H9 (cell line): ENCODE measurements at regions not wholly inside any gene's neighbourhood (a gene's known extent, or its start where the extent isn't known, plus 50 kb on each side); places are given as distances from the start of the nearest gene placed in this dataset.

Experiments
- DNase-seq: peaks from one replicate; pipeline ENCODE4 v3.0.0-alpha.2; 2017
- H2AFZ ChIP-seq: one replicate; pipeline ENCODE4 v1.6.1; 2013; ENCODE audit warnings: mild to moderate bottlenecking, low read length, control low read depth, moderate library complexity
- H2AK5ac ChIP-seq: 2 replicates; pipeline ENCODE4 v1.6.1; 2013; ENCODE audit warnings: low read length, control low read depth, mixed read lengths; ENCODE audit not compliant: insufficient read length
- H2BK120ac ChIP-seq: one replicate; pipeline ENCODE4 v1.6.1; 2013; ENCODE audit warnings: low read depth, mild to moderate bottlenecking, low read length, control low read depth, inconsistent platforms; ENCODE audit not compliant: poor library complexity, severe bottlenecking
- H2BK12ac ChIP-seq: 2 replicates; pipeline ENCODE4 v1.6.1; 2013; ENCODE audit warnings: low read length, control low read depth, mixed read lengths, low read depth; ENCODE audit not compliant: insufficient read length
- H2BK15ac ChIP-seq: 2 replicates; pipeline ENCODE4 v1.6.1; 2013; ENCODE audit warnings: low read depth, low read length, control low read depth
- H2BK20ac ChIP-seq: one replicate; pipeline ENCODE4 v1.6.1; 2013; ENCODE audit warnings: low read depth, mild to moderate bottlenecking, low read length, control low read depth, inconsistent platforms; ENCODE audit not compliant: poor library complexity, severe bottlenecking
- H2BK5ac ChIP-seq: 2 replicates; pipeline ENCODE4 v1.6.1; 2013; ENCODE audit warnings: low read length, control low read depth, mixed read lengths; ENCODE audit not compliant: insufficient read length
- H3K14ac ChIP-seq: 2 replicates; pipeline ENCODE4 v1.6.1; 2013; ENCODE audit warnings: low read length, control low read depth; ENCODE audit not compliant: insufficient read depth
- H3K18ac ChIP-seq: 2 replicates; pipeline ENCODE4 v1.6.1; 2013; ENCODE audit warnings: low read depth, mild to moderate bottlenecking, mixed read lengths, low read length, control low read depth; ENCODE audit not compliant: insufficient read length
- H3K23ac ChIP-seq: 2 replicates; pipeline ENCODE4 v1.6.1; 2013; ENCODE audit warnings: low read length, control low read depth, mixed read lengths, low read depth; ENCODE audit not compliant: insufficient read length
- H3K23me2 ChIP-seq: 2 replicates; pipeline ENCODE4 v1.6.1; 2013; ENCODE audit warnings: low read depth, mild to moderate bottlenecking, mixed read lengths, low read length, control low read depth; ENCODE audit not compliant: insufficient read length, poor library complexity, severe bottlenecking
- H3K27ac ChIP-seq: 2 replicates; pipeline ENCODE4 v1.5.1; 2013; ENCODE audit warnings: low read length, control low read depth, mixed read lengths, low read depth; ENCODE audit not compliant: insufficient read length
- H3K27me3 ChIP-seq: 2 replicates; pipeline ENCODE4 v1.6.1; 2013; ENCODE audit warnings: low read length, control low read depth, inconsistent platforms; ENCODE audit not compliant: insufficient read depth
- H3K4ac ChIP-seq: 2 replicates; pipeline ENCODE4 v1.6.1; 2013; ENCODE audit warnings: low read depth, mild to moderate bottlenecking, control low read depth, inconsistent platforms, low read length, moderate library complexity
- H3K4me1 ChIP-seq: 2 replicates; pipeline ENCODE4 v1.6.1; 2013; ENCODE audit warnings: low read length, control low read depth, inconsistent platforms; ENCODE audit not compliant: insufficient read depth
- H3K4me2 ChIP-seq: 2 replicates; pipeline ENCODE4 v1.6.1; 2013; ENCODE audit warnings: low read length, control low read depth, mixed read lengths; ENCODE audit not compliant: insufficient read length, insufficient read depth
- H3K56ac ChIP-seq: 2 replicates; pipeline ENCODE4 v1.6.1; 2013; ENCODE audit warnings: low read depth, mild to moderate bottlenecking, mixed read lengths, low read length, control low read depth; ENCODE audit not compliant: insufficient read length
- H3K79me1 ChIP-seq: 2 replicates; pipeline ENCODE4 v1.6.1; 2013; ENCODE audit warnings: low read depth, mild to moderate bottlenecking, moderate library complexity, low read length, control low read depth, inconsistent platforms; ENCODE audit not compliant: insufficient read depth, poor library complexity, severe bottlenecking
- H3K79me2 ChIP-seq: 2 replicates; pipeline ENCODE4 v1.6.1; 2013; ENCODE audit warnings: low read length, control low read depth, inconsistent platforms; ENCODE audit not compliant: insufficient read depth
- H3K9ac ChIP-seq: 2 replicates; pipeline ENCODE4 v1.6.1; 2013; ENCODE audit warnings: low read length, control low read depth, mixed read lengths; ENCODE audit not compliant: insufficient read length; ENCODE audit errors: extremely low read depth
- H3K9me3 ChIP-seq: one replicate; pipeline ENCODE4 v1.6.1; 2013; ENCODE audit warnings: low read depth, low read length, inconsistent platforms; ENCODE audit not compliant: control insufficient read depth
- H3T11ph ChIP-seq: one replicate; pipeline ENCODE4 v1.6.1; 2013; ENCODE audit warnings: mild to moderate bottlenecking, low read length, control low read depth, inconsistent platforms
- H4K20me1 ChIP-seq: one replicate; pipeline ENCODE4 v1.6.1; 2013; ENCODE audit not compliant: control insufficient read depth, insufficient read length, insufficient read depth
- H4K5ac ChIP-seq: 2 replicates; pipeline ENCODE4 v1.6.1; 2013; ENCODE audit warnings: low read depth, mild to moderate bottlenecking, mixed read lengths, low read length, control low read depth; ENCODE audit not compliant: insufficient read length
- H4K8ac ChIP-seq: replicated peaks from 2 replicates; pipeline ENCODE4 v1.6.1; 2013; ENCODE audit warnings: low read length, control low read depth, mixed read lengths, low read depth; ENCODE audit not compliant: insufficient read length
- H4K91ac ChIP-seq: 2 replicates; pipeline ENCODE4 v1.6.1; 2013; ENCODE audit warnings: low read depth, mild to moderate bottlenecking, moderate library complexity, mixed read lengths, low read length, control low read depth; ENCODE audit not compliant: insufficient read length
- H3K27ac Mint-ChIP-seq, 3 experiments: 2 replicates in 2 of 3; 3 replicates in 1 of 3; pipeline ENCODE4 v1.8.0; 2020 to 2021; ENCODE audit warnings: mixed read lengths in 3 of 3, mild to moderate bottlenecking in 1 of 3, moderate library complexity in 1 of 3
- H3K27me3 Mint-ChIP-seq: 2 replicates; pipeline ENCODE4 v1.8.0; 2021; ENCODE audit warnings: low read depth, mild to moderate bottlenecking, moderate library complexity, mixed read lengths
- H3K36me3 Mint-ChIP-seq, 3 experiments: 2 replicates in 2 of 3; 3 replicates in 1 of 3; pipeline ENCODE4 v1.8.0; 2020 to 2021; ENCODE audit warnings: low read depth in 3 of 3, mixed read lengths in 3 of 3; ENCODE audit not compliant: insufficient read depth in 1 of 3
- H3K4me1 Mint-ChIP-seq, 2 experiments: 2 replicates each; pipeline ENCODE4 v1.8.0; 2020; ENCODE audit warnings: mixed read lengths in 2 of 2
- H3K4me3 Mint-ChIP-seq, 2 experiments: 2 replicates in 1 of 2; 3 replicates in 1 of 2; pipeline ENCODE4 v1.8.0; 2020 to 2021; ENCODE audit warnings: mild to moderate bottlenecking in 2 of 2, mixed read lengths in 2 of 2, moderate library complexity in 1 of 2
- H3K9me3 Mint-ChIP-seq, 2 experiments: 2 replicates in 1 of 2; 3 replicates in 1 of 2; pipeline ENCODE4 v1.8.0; 2020; ENCODE audit warnings: mild to moderate bottlenecking in 2 of 2, mixed read lengths in 2 of 2, moderate library complexity in 1 of 2
- CTCF ChIP-seq: fragments of 200-600 bp; sonication (generic); conservative IDR thresholded peaks from 3 replicates; pipeline ENCODE4 v1.8.0; 2021; ENCODE audit warnings: antibody characterized with exemption, mild to moderate bottlenecking
- WGBS: extraction: QIAGEN DNeasy Blood & Tissue Kit; methylation state at CpG from one replicate; pipeline ENCODE4 v1.1.7; 2013; ENCODE audit warnings: missing lambda C conversion rate, low lambda C conversion rate, mixed read lengths; ENCODE audit not compliant: insufficient read length; ENCODE audit errors: extremely low coverage; 5-methylcytosine and 5-hydroxymethylcytosine counted together

- no peak overlapping the region for H2BK20ac ChIP-seq
- H3K9me3 Mint-ChIP-seq: no peaks in the 10 kb centered on the region
- H3K4me3 Mint-ChIP-seq: peak overlapping the region in 1 of 2 experiments; percentile 9; a peak in 1 of 5 replicates
- H3K27ac Mint-ChIP-seq: peak overlapping the region in 1 of 3 experiments; percentile 66; a peak in 2 of 7 replicates
- no peak overlapping the region for H2BK120ac ChIP-seq
- H3K23me2 ChIP-seq: no peaks in the 10 kb centered on the region
- no peak overlapping the region for H3T11ph ChIP-seq
- H3K9ac ChIP-seq: no peak overlapping the region
- H4K20me1 ChIP-seq: no peaks in the 10 kb centered on the region
- no peak for TF ChIP-seq CTCF
- no peak overlapping the region for H4K5ac ChIP-seq
- H3K27me3 ChIP-seq: no peaks in the 10 kb centered on the region
- H3K23ac ChIP-seq: no peak overlapping the region
- H2AFZ ChIP-seq: no peak overlapping the region
- no peak overlapping the region for H4K8ac ChIP-seq
- no peak overlapping the region for H2AK5ac ChIP-seq
- H3K27me3 Mint-ChIP-seq: no peaks in the 10 kb centered on the region
- H2BK15ac ChIP-seq: no peak overlapping the region
- no peaks in the 10 kb centered on the region for H3K79me2 ChIP-seq
- H3K14ac ChIP-seq: no peak overlapping the region
- H2BK12ac ChIP-seq: no peak overlapping the region
- no peak for DNase-seq
- H3K27ac ChIP-seq: no peak overlapping the region
- no CpG with 5 or more reads among the region's 3 CpGs for WGBS
- H2BK5ac ChIP-seq: no peak overlapping the region
- peaks cover 46 to 51% of the 10 kb centered on the region in 2 experiments for H3K4me1 Mint-ChIP-seq
- no peaks in the 10 kb centered on the region; a peak in 1 of 7 replicates for H3K36me3 Mint-ChIP-seq
- peaks cover 4% of the 10 kb centered on the region; the same call in 1 of the 2 replicates for H3K4me1 ChIP-seq
- no peaks in the 10 kb centered on the region for H3K9me3 ChIP-seq
- H3K56ac ChIP-seq: no peak overlapping the region
- no peak overlapping the region for H3K4me2 ChIP-seq
- H3K4ac ChIP-seq: no peak overlapping the region
- no peaks in the 10 kb centered on the region for H3K79me1 ChIP-seq
- H3K18ac ChIP-seq: no peak overlapping the region
- no peak overlapping the region for H4K91ac ChIP-seq
Observed at GRCh38 chr4:111650146-111650545, 495.1 kb upstream of the FAM241A start.
